GM12865 (cell line): ENCODE measurements at regions not wholly inside any gene's neighbourhood (a gene's known extent, or its start where the extent isn't known, plus 50 kb on each side); places are given as distances from the start of the nearest gene placed in this dataset.

Experiments
- DNase-seq: peaks from one replicate; pipeline ENCODE4 v3.0.0; 2010; ENCODE audit warnings: low read depth
- H3K4me3 ChIP-seq: 2 replicates; pipeline ENCODE4 v1.5.1; 2011; ENCODE audit warnings: mild to moderate bottlenecking, low read depth, low read length, control low read depth
- CTCF ChIP-seq: IDR thresholded peaks from 2 replicates; pipeline ENCODE4 v1.5.1; 2011; ENCODE audit warnings: low read length, control low read depth, low read depth, inconsistent platforms; ENCODE audit not compliant: insufficient read depth; ENCODE audit errors: missing control alignments

- no peak overlapping the region for H3K4me3 ChIP-seq
- DNase-seq, result no peak
- no peak for TF ChIP-seq CTCF
Observed at GRCh38 chr4:26071688-26072087, 157.7 kb downstream of the SMIM20 start.

- no peak for DNase-seq
- H3K4me3 ChIP-seq, result no peak overlapping the region
- TF ChIP-seq CTCF, result no peak
Observed at GRCh38 chr4:26073886-26074560, 160.0 kb downstream of the SMIM20 start.

GRCh38 chr4:26074712-26075430 lies 160.9 kb downstream of the SMIM20 start:
- DNase-seq, result peak; percentile 76
- no peak for TF ChIP-seq CTCF
- no peak overlapping the region for H3K4me3 ChIP-seq

- DNase-seq, result no peak
- H3K4me3 ChIP-seq, result no peak overlapping the region
- no peak for TF ChIP-seq CTCF
Observed at GRCh38 chr4:26075583-26075982, 161.6 kb downstream of the SMIM20 start.

- TF ChIP-seq CTCF, result no peak
- DNase-seq, result peak; percentile 88
- H3K4me3 ChIP-seq, result no peak overlapping the region
Observed at GRCh38 chr4:26076000-26076587, 162.1 kb downstream of the SMIM20 start.

GRCh38 chr4:26076896-26077295 lies 162.9 kb downstream of the SMIM20 start:
- DNase-seq, result no peak
- no peak for TF ChIP-seq CTCF

More at GRCh38 chr4:26076896-26077295, 162.9 kb downstream of the SMIM20 start:
- H3K4me3 ChIP-seq, result no peak overlapping the region
